ENCODE measurements at regions not wholly inside any gene's neighbourhood (a gene's known extent, or its start where the extent isn't known, plus 50 kb on each side); places are given as distances from the start of the nearest gene placed in this dataset.

- Mint-ChIP-seq H3K4me1 (peaks cover 7% of the 10 kb centered on the region), H3K9me3 (peaks cover 2% of the 10 kb centered on the region), H3K4me3 (no peak overlapping the region), H3K27ac (ENCODE audit: unreplicated experiment) (no peak overlapping the region), H3K27me3 (ENCODE audit: low read depth) (no peaks in the 10 kb centered on the region), H3K36me3 (ENCODE audit: low read depth) (no peaks in the 10 kb centered on the region)
- TF ChIP-seq CTCF (conservative IDR thresholded peaks at IDR 0.05), result no peak
- no peak for DNase-seq (ENCODE audit: low read depth, low spot score)
Measured at GRCh38 chr7:84547331-84547730, 352.7 kb upstream of the SEMA3A start.

GRCh38 chr7:84546403-84546802 lies 351.8 kb upstream of the SEMA3A start:
- TF ChIP-seq CTCF (conservative IDR thresholded peaks at IDR 0.05), result no peak
- Mint-ChIP-seq H3K4me3 (no peak overlapping the region), H3K4me1 (peaks cover 7% of the 10 kb centered on the region), H3K36me3 (ENCODE audit: low read depth) (no peaks in the 10 kb centered on the region), H3K27me3 (ENCODE audit: low read depth) (no peaks in the 10 kb centered on the region), H3K9me3 (peaks cover 2% of the 10 kb centered on the region), H3K27ac (ENCODE audit: unreplicated experiment) (no peak overlapping the region)
- DNase-seq (ENCODE audit: low read depth, low spot score), result no peak

GRCh38 chr7:84538268-84538667 lies 343.7 kb upstream of the SEMA3A start:
- Mint-ChIP-seq H3K36me3 (ENCODE audit: low read depth) (no peaks in the 10 kb centered on the region), H3K27ac (ENCODE audit: unreplicated experiment) (no peak overlapping the region), H3K27me3 (ENCODE audit: low read depth) (no peaks in the 10 kb centered on the region), H3K4me1 (peaks cover 5% of the 10 kb centered on the region), H3K9me3 (no peaks in the 10 kb centered on the region), H3K4me3 (no peak overlapping the region)
- no peak for DNase-seq (ENCODE audit: low read depth, low spot score)
- TF ChIP-seq CTCF (conservative IDR thresholded peaks at IDR 0.05), result no peak

GRCh38 chr7:84536271-84536870 lies 341.8 kb upstream of the SEMA3A start:
- Mint-ChIP-seq H3K4me3 (no peak overlapping the region), H3K27ac (ENCODE audit: unreplicated experiment) (no peak overlapping the region), H3K36me3 (ENCODE audit: low read depth) (no peaks in the 10 kb centered on the region), H3K27me3 (ENCODE audit: low read depth) (no peaks in the 10 kb centered on the region), H3K4me1 (peaks cover 5% of the 10 kb centered on the region), H3K9me3 (no peaks in the 10 kb centered on the region)
- TF ChIP-seq CTCF (conservative IDR thresholded peaks at IDR 0.05), result no peak
- DNase-seq (ENCODE audit: low read depth, low spot score), result no peak

GRCh38 chr7:84535580-84536270 lies 341.1 kb upstream of the SEMA3A start:
- Mint-ChIP-seq H3K9me3 (no peaks in the 10 kb centered on the region), H3K4me3 (no peak overlapping the region), H3K36me3 (ENCODE audit: low read depth) (no peaks in the 10 kb centered on the region), H3K4me1 (peaks cover 5% of the 10 kb centered on the region), H3K27me3 (ENCODE audit: low read depth) (no peaks in the 10 kb centered on the region), H3K27ac (ENCODE audit: unreplicated experiment) (no peak overlapping the region)
- TF ChIP-seq CTCF (conservative IDR thresholded peaks at IDR 0.05), result no peak
- DNase-seq (ENCODE audit: low read depth, low spot score), result no peak
